GM21381 (cell line): ENCODE measurements at regions not wholly inside any gene's neighbourhood (a gene's known extent, or its start where the extent isn't known, plus 50 kb on each side); places are given as distances from the start of the nearest gene placed in this dataset.
"Not testable (repeated sequence)": the region's sequence is repeated elsewhere in the genome, so short reads cannot be mapped to it uniquely, and the experiment has no call there.

Experiments
- ATAC-seq: cut with Tn5 transposase; IDR thresholded peaks from one replicate; pipeline ENCODE4 v1.9.1; 2021; ENCODE audit warnings: mild to moderate bottlenecking, moderate library complexity; ENCODE audit not compliant: unreplicated experiment

GRCh38 chr1:120657804-120658203, 65.9 kb upstream of the NBPF26 start:
- ATAC-seq = not testable (repeated sequence)

GRCh38 chr1:120658622-120659021, 65.1 kb upstream of the NBPF26 start:
- ATAC-seq = not testable (repeated sequence)

GRCh38 chr1:120659133-120659532, 64.6 kb upstream of the NBPF26 start:
- not testable (repeated sequence) for ATAC-seq

- ATAC-seq = not testable (repeated sequence)
These were observed 59.1 kb upstream of the NBPF26 start for GRCh38 chr1:120664376-120665249.

- ATAC-seq = peak; percentile 48
These were observed 58.5 kb upstream of the NBPF26 start for GRCh38 chr1:120665250-120665577.

GRCh38 chr1:120668187-120668586, 55.6 kb upstream of the NBPF26 start:
- not testable (repeated sequence) for ATAC-seq
